LNCaP clone FGC (cell line): ENCODE measurements at regions not wholly inside any gene's neighbourhood (a gene's known extent, or its start where the extent isn't known, plus 50 kb on each side); places are given as distances from the start of the nearest gene placed in this dataset.
"Not testable (repeated sequence)": the region's sequence is repeated elsewhere in the genome, so short reads cannot be mapped to it uniquely, and the experiment has no call there.

Source experiments
- DNase-seq: peaks from one replicate; pipeline ENCODE4 v3.0.0-alpha.2; 2011; ENCODE audit warnings: low read depth
- H3K4me3 ChIP-seq: 2 replicates; pipeline ENCODE4 v1.5.1; 2011; ENCODE audit warnings: mild to moderate bottlenecking, low read depth, low read length, control low read depth
- CTCF ChIP-seq: IDR thresholded peaks from 2 replicates; pipeline ENCODE4 v1.5.1; 2012; ENCODE audit warnings: mild to moderate bottlenecking; ENCODE audit not compliant: control insufficient read depth, insufficient read depth; ENCODE audit errors: extremely low read depth

DNA sequence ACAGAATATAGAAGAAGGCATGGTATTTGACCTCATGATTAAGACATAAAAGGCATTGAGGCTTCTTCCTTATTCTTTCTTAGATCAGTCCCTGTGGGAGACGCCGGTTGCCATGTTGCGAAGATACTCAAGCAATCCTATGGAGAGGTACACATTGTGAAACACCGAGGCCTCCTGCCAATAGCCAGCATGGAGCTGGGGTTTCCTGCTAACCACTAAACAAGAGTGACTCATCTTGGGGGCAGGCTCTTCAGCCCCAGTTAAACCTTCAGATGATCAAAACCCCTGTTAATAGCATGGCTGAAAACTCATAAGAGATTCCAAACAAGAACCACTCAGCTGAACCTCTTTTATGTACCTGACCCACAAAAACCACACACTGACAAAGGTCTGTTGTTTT, 478.8 kb downstream of the CD83 start:
- no peak overlapping the region for H3K4me3 ChIP-seq
- TF ChIP-seq CTCF, result no peak
- DNase-seq, result no peak

DNA sequence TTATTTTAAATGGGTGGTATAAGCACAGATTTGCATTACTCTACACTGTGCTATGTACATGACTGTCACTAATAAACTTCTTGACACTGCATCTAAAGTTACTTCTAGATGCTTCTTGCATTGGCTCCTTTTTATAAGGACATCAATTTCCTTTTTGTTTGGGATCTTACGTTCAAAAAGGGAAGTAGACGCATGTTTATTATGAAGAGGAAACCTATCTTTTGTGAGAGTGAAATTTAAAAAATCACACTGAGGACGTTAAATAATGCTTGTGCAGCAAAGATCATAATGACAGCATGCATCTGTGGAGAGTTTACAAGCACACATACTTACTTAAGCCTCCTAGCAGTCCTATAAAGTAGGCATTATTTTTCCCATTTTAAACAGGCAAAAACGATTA, 479.5 kb downstream of the CD83 start:
- DNase-seq, result no peak
- no peak for TF ChIP-seq CTCF
- no peak overlapping the region for H3K4me3 ChIP-seq

DNA sequence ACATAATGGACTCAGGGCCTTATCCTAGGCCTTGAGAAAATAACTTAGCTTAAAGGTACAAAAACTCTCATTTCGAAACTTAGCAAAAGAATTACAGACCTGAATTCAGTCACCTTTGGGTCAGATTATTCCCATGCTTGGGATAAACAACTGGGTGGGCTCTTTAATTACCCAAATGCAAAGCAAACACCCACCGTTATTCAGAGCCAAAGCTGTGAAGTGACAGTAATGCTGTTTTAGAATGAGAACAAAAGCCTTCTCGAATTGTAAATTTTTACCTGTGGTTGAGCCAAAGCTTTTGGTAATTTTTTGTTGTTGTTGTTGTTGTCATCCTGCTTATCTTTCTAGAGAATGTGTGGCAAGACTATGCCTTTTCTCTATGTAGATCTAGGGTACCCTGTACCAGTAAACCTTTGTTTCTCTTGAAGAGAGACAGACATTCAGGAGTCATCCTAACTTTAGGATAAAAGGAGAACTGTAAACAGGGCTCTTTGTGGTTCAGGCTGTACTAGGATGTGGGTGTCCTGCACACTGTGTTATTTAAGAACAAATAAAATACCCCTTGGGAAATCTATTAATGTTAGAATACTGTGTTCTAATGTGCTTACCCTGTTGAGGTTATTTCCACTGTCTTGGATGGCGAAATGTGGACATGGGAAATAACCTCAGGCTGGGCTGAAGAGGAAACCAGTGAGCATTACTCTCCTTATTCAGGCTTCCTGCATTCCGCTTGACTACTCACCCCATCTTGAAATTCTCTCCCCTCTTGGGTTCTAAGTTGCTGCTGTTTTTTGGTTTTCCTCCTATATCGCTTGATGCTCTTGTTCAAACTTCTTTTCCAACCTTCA, 480.7 kb downstream of the CD83 start:
- TF ChIP-seq CTCF, result no peak
- no peak overlapping the region for H3K4me3 ChIP-seq
- peak; percentile 4 for DNase-seq

GRCh38 chr6:14600306-14600705, 482.7 kb downstream of the CD83 start:
- not testable (repeated sequence) for DNase-seq, H3K4me3 ChIP-seq

DNA sequence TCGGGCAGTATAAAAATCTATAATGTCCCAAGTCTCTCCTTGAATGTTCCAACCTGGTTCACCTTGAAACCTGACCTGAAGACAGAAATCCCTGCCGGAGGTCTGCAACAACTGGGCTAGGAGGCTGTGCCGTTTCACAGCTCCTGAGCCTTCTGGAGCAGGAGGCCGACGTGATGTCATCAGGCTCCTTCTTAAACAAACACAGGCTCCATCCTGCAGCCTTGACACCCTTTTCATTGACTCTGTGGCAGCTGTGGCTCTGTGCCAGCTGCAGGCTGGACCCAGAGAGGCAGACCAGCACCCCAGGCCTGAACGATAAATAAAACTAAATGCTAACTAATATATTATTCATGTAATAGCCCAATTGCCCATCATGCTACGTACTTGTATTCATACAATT, 483.9 kb downstream of the CD83 start:
- H3K4me3 ChIP-seq, result no peak overlapping the region
- DNase-seq, result peak; percentile 3
- TF ChIP-seq CTCF, result no peak

- no peak overlapping the region for H3K4me3 ChIP-seq
- no peak for DNase-seq
- TF ChIP-seq CTCF, result no peak
Observed at GRCh38 chr6:14606353-14606752, 488.8 kb downstream of the CD83 start.

DNA sequence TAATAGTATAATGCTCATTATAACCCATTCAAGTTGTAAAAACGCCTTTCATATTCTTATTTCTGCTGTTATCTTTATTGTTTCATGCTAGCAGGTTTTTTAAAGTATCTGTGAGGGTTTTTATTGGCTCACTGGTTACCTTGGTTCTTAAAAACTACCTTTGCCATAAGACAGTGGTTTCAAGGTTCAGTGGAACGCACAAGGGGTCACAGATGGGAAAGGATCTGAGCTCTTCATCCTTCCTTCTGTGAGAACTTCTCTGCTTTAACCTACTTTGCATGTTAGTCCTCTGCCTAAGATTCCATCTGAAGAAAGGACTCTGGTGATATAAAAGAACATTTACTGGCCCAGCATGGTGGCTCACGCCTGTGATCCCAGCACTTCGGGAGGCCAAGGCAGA, 492.6 kb downstream of the CD83 start:
- DNase-seq, result no peak
- no peak for TF ChIP-seq CTCF
- no peak overlapping the region for H3K4me3 ChIP-seq
